Body of pancreas (tissue), 4 donors: ENCODE measurements at regions not wholly inside any gene's neighbourhood (a gene's known extent, or its start where the extent isn't known, plus 50 kb on each side); places are given as distances from the start of the nearest gene placed in this dataset.

Experiments
- POLR2A ChIP-seq, 3 donors: fragments of 450-650 bp; IDR thresholded peaks; one replicate each; pipeline ENCODE4 v1.6.1; 2016; ENCODE audit warnings: antibody characterized with exemption in 3 of 3, mild to moderate bottlenecking in 2 of 3
- TF ChIP-seq, protein P1 (sequence below), 7 experiments: fragments of 450-650 bp in 4 of 7; fragments of 200-600 bp in 3 of 7; sonication (generic) in 3 of 7; IDR thresholded peaks; one replicate each; pipeline ENCODE4 v1.5.1; 2016 to 2019; ENCODE audit warnings: antibody characterized with exemption in 7 of 7

DNA sequence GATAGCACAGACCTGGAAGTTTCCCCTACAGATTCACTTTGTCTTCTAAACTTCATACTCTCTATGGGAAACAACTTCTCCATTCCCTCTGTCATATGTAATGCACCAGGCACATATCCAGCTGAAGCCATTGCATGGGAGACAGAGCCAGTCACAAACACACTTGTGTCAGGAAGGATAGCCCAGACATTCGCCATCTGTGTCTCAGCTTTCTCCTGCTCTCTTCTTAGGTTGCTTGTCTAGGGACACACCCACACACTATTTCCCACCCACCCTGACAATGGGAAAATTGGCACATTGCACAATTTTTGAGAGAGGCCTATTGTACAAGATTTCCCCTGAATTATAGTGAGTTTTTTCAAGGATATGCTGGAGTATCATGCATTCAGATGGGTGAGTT is 158.4 kb upstream of the MPDZ start:
- no peak for TF ChIP-seq POLR2A (IDR thresholded peaks at IDR 0.05)
- TF ChIP-seq, protein P1, sequence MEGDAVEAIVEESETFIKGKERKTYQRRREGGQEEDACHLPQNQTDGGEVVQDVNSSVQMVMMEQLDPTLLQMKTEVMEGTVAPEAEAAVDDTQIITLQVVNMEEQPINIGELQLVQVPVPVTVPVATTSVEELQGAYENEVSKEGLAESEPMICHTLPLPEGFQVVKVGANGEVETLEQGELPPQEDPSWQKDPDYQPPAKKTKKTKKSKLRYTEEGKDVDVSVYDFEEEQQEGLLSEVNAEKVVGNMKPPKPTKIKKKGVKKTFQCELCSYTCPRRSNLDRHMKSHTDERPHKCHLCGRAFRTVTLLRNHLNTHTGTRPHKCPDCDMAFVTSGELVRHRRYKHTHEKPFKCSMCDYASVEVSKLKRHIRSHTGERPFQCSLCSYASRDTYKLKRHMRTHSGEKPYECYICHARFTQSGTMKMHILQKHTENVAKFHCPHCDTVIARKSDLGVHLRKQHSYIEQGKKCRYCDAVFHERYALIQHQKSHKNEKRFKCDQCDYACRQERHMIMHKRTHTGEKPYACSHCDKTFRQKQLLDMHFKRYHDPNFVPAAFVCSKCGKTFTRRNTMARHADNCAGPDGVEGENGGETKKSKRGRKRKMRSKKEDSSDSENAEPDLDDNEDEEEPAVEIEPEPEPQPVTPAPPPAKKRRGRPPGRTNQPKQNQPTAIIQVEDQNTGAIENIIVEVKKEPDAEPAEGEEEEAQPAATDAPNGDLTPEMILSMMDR (IDR thresholded peaks at IDR 0.05), result no peak
